IMR-90 (cell line): ENCODE measurements at regions not wholly inside any gene's neighbourhood (a gene's known extent, or its start where the extent isn't known, plus 50 kb on each side); places are given as distances from the start of the nearest gene placed in this dataset.

Experiments used
- ATAC-seq: fragments of 200-7000 bp; cut with Tn5 transposase; 2 replicates; pipeline ENCODE4 v1.9.1; 2020; ENCODE audit warnings: low read depth, mild to moderate bottlenecking, moderate library complexity
- BruUV-seq: library from RNA; stranded (reverse); fragments of 400-500 nt; replicated peaks from 2 replicates; lab custom pipeline; 2021; lab: Mats Ljungman, UMichigan
- CTCF ChIA-PET: fragments of 300-600 bp; formaldehyde crosslinking; extraction: SDS; loops from one replicate; lab custom pipeline; 2021; ENCODE audit warnings: antibody characterized with exemption; lab: Yijun Ruan, JAX
- POLR2A ChIA-PET: fragments of 300-600 bp; sonication (Branson Sonifier 250); formaldehyde crosslinking; loops from one replicate; lab custom pipeline; 2022; ENCODE audit warnings: antibody characterized with exemption; ENCODE audit not compliant: unreplicated experiment; lab: Charles Lee
- DNase-seq: peaks from one replicate; pipeline ENCODE4 v3.0.0; 2013
- H2AFZ ChIP-seq: replicated peaks from 2 replicates; pipeline ENCODE3; 2013; ENCODE audit warnings: low read length, mild to moderate bottlenecking; ENCODE audit not compliant: poor library complexity
- H2AK5ac ChIP-seq: 2 replicates; pipeline ENCODE4 v1.6.1; 2013; ENCODE audit warnings: low read depth, low read length, inconsistent platforms
- H2AK9ac ChIP-seq: replicated peaks from 2 replicates; pipeline ENCODE3; 2013; ENCODE audit warnings: mild to moderate bottlenecking, low read depth, low read length, moderate library complexity; ENCODE audit not compliant: poor library complexity
- H2BK120ac ChIP-seq: 2 replicates; pipeline ENCODE4 v1.6.1; 2013; ENCODE audit warnings: low read depth, low read length, inconsistent platforms
- H2BK15ac ChIP-seq: 3 replicates; pipeline ENCODE4 v1.6.1; 2013; ENCODE audit warnings: low read depth, low read length, inconsistent platforms
- H2BK20ac ChIP-seq: 2 replicates; pipeline ENCODE4 v1.6.1; 2013; ENCODE audit warnings: low read depth, mild to moderate bottlenecking, inconsistent platforms, low read length, moderate library complexity
- H2BK5ac ChIP-seq: 2 replicates; pipeline ENCODE4 v1.6.1; 2013; ENCODE audit warnings: mild to moderate bottlenecking, low read depth, low read length, inconsistent platforms; ENCODE audit not compliant: poor library complexity, severe bottlenecking
- H3K14ac ChIP-seq: replicated peaks from 2 replicates; pipeline ENCODE4 v1.6.1; 2013; ENCODE audit warnings: low read depth, low read length, inconsistent platforms
- H3K18ac ChIP-seq: 2 replicates; pipeline ENCODE4 v1.6.1; 2013; ENCODE audit warnings: low read depth, low read length, control low read depth
- H3K23ac ChIP-seq: 2 replicates; pipeline ENCODE4 v1.6.1; 2013; ENCODE audit warnings: low read depth, low read length, inconsistent platforms
- H3K27ac ChIP-seq: 2 replicates; pipeline ENCODE4 v1.5.1; 2013; ENCODE audit warnings: mild to moderate bottlenecking, control low read depth, low read length; ENCODE audit not compliant: insufficient read depth
- H3K27me3 ChIP-seq: 2 replicates; pipeline ENCODE4 v1.6.1; 2013; ENCODE audit warnings: low read length; ENCODE audit not compliant: control insufficient read depth, insufficient read depth
- H3K36me3 ChIP-seq: 2 replicates; pipeline ENCODE4 v1.6.1; 2013; ENCODE audit warnings: low read length, mixed read lengths; ENCODE audit not compliant: control insufficient read depth, insufficient read depth
- H3K4ac ChIP-seq: 2 replicates; pipeline ENCODE4 v1.6.1; 2013; ENCODE audit warnings: low read depth, low read length, inconsistent platforms
- H3K4me1 ChIP-seq: 2 replicates; pipeline ENCODE4 v1.6.1; 2013; ENCODE audit warnings: low read length, mixed read lengths; ENCODE audit not compliant: control insufficient read depth, insufficient read depth
- H3K4me2 ChIP-seq: 2 replicates; pipeline ENCODE4 v1.6.1; 2013; ENCODE audit warnings: low read depth, mild to moderate bottlenecking, control low read depth, low read length, moderate library complexity
- H3K4me3 ChIP-seq: 2 replicates; pipeline ENCODE4 v1.5.1; 2013; ENCODE audit warnings: low read depth, mild to moderate bottlenecking, control low read depth, low read length, moderate library complexity; ENCODE audit not compliant: insufficient read depth
- H3K56ac ChIP-seq: 2 replicates; pipeline ENCODE4 v1.6.1; 2013; ENCODE audit warnings: low read length, inconsistent platforms; ENCODE audit not compliant: insufficient read depth; ENCODE audit errors: extremely low read depth
- H3K79me1 ChIP-seq, 2 experiments: 2 replicates each; pipeline ENCODE4 v1.6.1; 2013; ENCODE audit warnings: low read length in 2 of 2, inconsistent platforms in 1 of 2, low read depth in 1 of 2
- H3K9ac ChIP-seq: 2 replicates; pipeline ENCODE4 v1.6.1; 2013; ENCODE audit warnings: low read depth, low read length, control low read depth
- H3K9me1 ChIP-seq: 2 replicates; pipeline ENCODE4 v1.6.1; 2013; ENCODE audit warnings: low read length, inconsistent platforms; ENCODE audit not compliant: insufficient read depth
- H3K9me3 ChIP-seq: 2 replicates; pipeline ENCODE4 v1.6.1; 2013; ENCODE audit warnings: low read length; ENCODE audit not compliant: control insufficient read depth, insufficient read depth
- H4K20me1 ChIP-seq: 2 replicates; pipeline ENCODE4 v1.6.1; 2013; ENCODE audit warnings: low read length, inconsistent platforms; ENCODE audit not compliant: insufficient read depth
- H4K5ac ChIP-seq: 2 replicates; pipeline ENCODE4 v1.6.1; 2013; ENCODE audit warnings: mild to moderate bottlenecking, low read depth, low read length, control low read depth
- H4K8ac ChIP-seq, 2 experiments: 2 replicates each; pipeline ENCODE4 v1.6.1; 2013; ENCODE audit warnings: low read depth in 2 of 2, low read length in 2 of 2, control low read depth in 1 of 2, inconsistent platforms in 1 of 2
- H4K91ac ChIP-seq: 2 replicates; pipeline ENCODE4 v1.6.1; 2013; ENCODE audit warnings: low read depth, low read length, inconsistent platforms; ENCODE audit not compliant: insufficient read depth
- MXI1 ChIP-seq: IDR thresholded peaks from 2 replicates; pipeline ENCODE4 v1.6.1; 2012; ENCODE audit warnings: low read depth, mild to moderate bottlenecking, low read length, moderate library complexity, borderline replicate concordance
- WGBS, 2 experiments: methylation state at CpG; one replicate each; pipeline versions ENCODE4 v1.1.5 to v1.1.7; 2013; ENCODE audit warnings: missing lambda C conversion rate in 2 of 2; ENCODE audit not compliant: insufficient read length in 1 of 2; ENCODE audit errors: extremely low coverage in 2 of 2; 5-methylcytosine and 5-hydroxymethylcytosine counted together
- dilution Hi-C: fragments of 300-500 bp; cut with HindIII; formaldehyde crosslinking; loops from one replicate; pipeline ENCODE4 v1.14.3; 2018; ENCODE audit warnings: low sequenced_read_pairs; ENCODE audit not compliant: unreplicated experiment
- in situ Hi-C: fragments of 300-500 bp; cut with MboI; formaldehyde crosslinking; loops from 3 replicates; pipeline ENCODE4 v1.14.3; 2019; ENCODE audit warnings: low sequenced_read_pairs, inconsistent platforms, mixed read lengths
- intact Hi-C: fragments of 100-400 bp; cut with micrococcal nuclease; formaldehyde crosslinking; loops from 2 replicates; pipeline ENCODE4 v1.10.0; 2022

DNA sequence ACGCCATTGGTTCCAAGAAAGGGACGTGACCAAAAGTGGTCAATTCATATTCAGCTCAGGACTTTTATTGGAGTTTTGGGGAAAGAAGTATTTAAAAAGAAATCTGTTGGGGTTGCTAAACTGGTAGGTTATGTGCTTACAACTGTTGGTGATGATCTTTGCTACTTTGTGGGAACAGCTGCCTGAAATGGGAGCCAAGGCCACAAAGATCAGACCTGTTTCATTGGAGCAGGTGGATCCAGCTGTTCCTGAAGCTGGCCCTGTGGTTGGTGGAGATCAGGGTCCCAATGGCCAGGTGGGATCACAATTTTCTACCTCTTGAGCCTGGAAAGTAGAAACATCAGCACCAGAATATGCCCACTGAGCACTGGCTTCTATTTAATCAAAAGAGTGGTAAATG is 144.5 kb downstream of the PSAT1 start:
- H4K91ac ChIP-seq, result no peak overlapping the region
- no peak overlapping the region for H2AFZ ChIP-seq
- no peak overlapping the region for H3K14ac ChIP-seq
- no peak overlapping the region for H3K23ac ChIP-seq
- ATAC-seq, result no peak
- H4K5ac ChIP-seq, result no peak overlapping the region
- no peaks in the 10 kb centered on the region for H3K36me3 ChIP-seq
- H3K9ac ChIP-seq, result no peak overlapping the region
- BruUV-seq, result no TSS peak
- no peaks in the 10 kb centered on the region for H3K9me1 ChIP-seq
- H3K79me1 ChIP-seq, result no peaks in the 10 kb centered on the region
- H2BK20ac ChIP-seq, result no peak overlapping the region
- no peak overlapping the region for H3K4me3 ChIP-seq
- intact Hi-C loops, result no loop called here
- TF ChIP-seq MXI1, result no peak
- no peak overlapping the region for H2BK120ac ChIP-seq
- H2AK5ac ChIP-seq, result no peak overlapping the region
- H3K56ac ChIP-seq, result no peak overlapping the region
- dilution Hi-C loops, result no loop called here
- no peak overlapping the region for H2AK9ac ChIP-seq
- peaks cover 9% of the 10 kb centered on the region for H3K27me3 ChIP-seq
- H3K4ac ChIP-seq, result no peak overlapping the region
- POLR2A ChIA-PET, result no interaction called here
- in situ Hi-C loops, result loop anchor here (10.0 to 25.0 kb wide), 2 partner anchors 696 to 1123 kb away; no protein-coding TSS in a partner anchor
- H2BK5ac ChIP-seq, result no peak overlapping the region
- no peaks in the 10 kb centered on the region for H3K4me1 ChIP-seq
- CTCF ChIA-PET, result no interaction called here
- H3K9me3 ChIP-seq, result no peaks in the 10 kb centered on the region
- no peaks in the 10 kb centered on the region for H4K20me1 ChIP-seq
- DNase-seq, result no peak
- H2BK15ac ChIP-seq, result no peak overlapping the region
- H3K27ac ChIP-seq, result no peak overlapping the region
- WGBS, 2 experiments, result 83% methylated on average over 1 of the region's 2 CpGs; no CpG with 5 or more reads in 1 of the 2 experiments
- no peak overlapping the region for H4K8ac ChIP-seq
- no peak overlapping the region for H3K18ac ChIP-seq
- no peak overlapping the region for H3K4me2 ChIP-seq
